ENCODE measurements at regions not wholly inside any gene's neighbourhood (a gene's known extent, or its start where the extent isn't known, plus 50 kb on each side); places are given as distances from the start of the nearest gene placed in this dataset.

GRCh38 chr1:104463126-104463697 is 713.5 kb downstream of the AMY1C start:
- Mint-ChIP-seq H3K4me3 (no peak overlapping the region), H3K27me3 (no peaks in the 10 kb centered on the region), H3K36me3 (ENCODE audit: low read depth) (no peaks in the 10 kb centered on the region), H3K27ac (no peak overlapping the region), H3K9me3 (peaks cover 24% of the 10 kb centered on the region), H3K4me1 (no peaks in the 10 kb centered on the region)
- ATAC-seq (replicated peaks) = no peak

GRCh38 chr1:104466068-104466467 is 716.4 kb downstream of the AMY1C start:
- Mint-ChIP-seq H3K36me3 (ENCODE audit: low read depth) (no peaks in the 10 kb centered on the region), H3K4me1 (no peaks in the 10 kb centered on the region), H3K9me3 (peaks cover 11% of the 10 kb centered on the region), H3K27ac (no peak overlapping the region), H3K27me3 (no peaks in the 10 kb centered on the region), H3K4me3 (no peak overlapping the region)
- no peak for ATAC-seq (replicated peaks)

DNA sequence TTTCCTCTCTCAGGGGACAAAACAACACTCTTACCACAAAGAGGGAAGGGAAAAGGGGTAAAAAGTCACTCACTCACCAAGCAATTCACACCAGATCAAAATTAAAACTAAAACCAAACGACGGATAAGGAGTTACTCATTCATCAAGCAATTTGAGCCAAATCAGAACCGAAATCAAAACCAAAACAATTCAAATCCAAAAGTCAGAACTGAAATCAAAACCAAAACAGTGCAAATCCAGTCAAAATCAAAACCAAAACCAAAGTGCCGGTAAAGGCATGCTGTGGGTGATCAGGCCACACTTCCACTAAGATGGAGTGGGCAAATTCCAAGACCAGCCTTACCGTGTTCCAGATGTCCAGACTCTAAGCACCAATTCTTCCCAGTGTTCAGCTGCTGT is 717.9 kb downstream of the AMY1C start:
- no peaks in the 10 kb centered on the region for H3K27me3 Mint-ChIP-seq
- ATAC-seq (replicated peaks) = no peak
- H3K27ac Mint-ChIP-seq = no peak overlapping the region

DNA sequence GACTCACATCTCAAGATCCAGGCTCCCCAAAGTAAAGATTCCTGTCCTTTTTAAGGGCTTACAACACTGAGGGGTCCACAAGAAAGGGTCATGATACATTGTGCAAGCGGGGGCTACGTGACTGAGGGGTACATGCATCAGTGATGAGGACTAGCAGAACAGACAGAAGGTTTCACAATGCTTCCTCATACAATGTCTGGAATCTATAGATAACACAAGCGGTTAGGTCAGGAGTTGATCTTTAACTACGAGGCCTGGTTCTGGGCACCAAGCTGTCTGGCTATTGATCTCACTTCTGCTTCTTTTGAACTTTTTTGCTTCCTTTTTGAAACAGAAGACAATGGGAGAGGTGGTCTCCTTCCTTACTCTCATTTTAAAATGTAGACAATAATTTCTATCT is 718.6 kb downstream of the AMY1C start:
- peaks cover 15% of the 10 kb centered on the region for H3K9me3 Mint-ChIP-seq
- H3K36me3 Mint-ChIP-seq (ENCODE audit: low read depth) = no peaks in the 10 kb centered on the region
- no peaks in the 10 kb centered on the region for H3K4me1 Mint-ChIP-seq
- no peak for ATAC-seq (replicated peaks)
- no peak overlapping the region for H3K4me3 Mint-ChIP-seq
- no peaks in the 10 kb centered on the region for H3K27me3 Mint-ChIP-seq
- H3K27ac Mint-ChIP-seq = no peak overlapping the region

More for the DNA sequence above, 717.9 kb downstream of the AMY1C start:
- Mint-ChIP-seq H3K9me3 (peaks cover 15% of the 10 kb centered on the region), H3K36me3 (ENCODE audit: low read depth) (no peaks in the 10 kb centered on the region), H3K4me1 (no peaks in the 10 kb centered on the region), H3K4me3 (no peak overlapping the region)

GRCh38 chr1:104476126-104476525 is 726.4 kb downstream of the AMY1C start:
- Mint-ChIP-seq H3K4me3 (no peak overlapping the region), H3K27me3 (no peaks in the 10 kb centered on the region), H3K27ac (no peak overlapping the region), H3K4me1 (no peaks in the 10 kb centered on the region), H3K9me3 (peaks cover 5% of the 10 kb centered on the region), H3K36me3 (ENCODE audit: low read depth) (no peaks in the 10 kb centered on the region)
- ATAC-seq (replicated peaks) = no peak

DNA sequence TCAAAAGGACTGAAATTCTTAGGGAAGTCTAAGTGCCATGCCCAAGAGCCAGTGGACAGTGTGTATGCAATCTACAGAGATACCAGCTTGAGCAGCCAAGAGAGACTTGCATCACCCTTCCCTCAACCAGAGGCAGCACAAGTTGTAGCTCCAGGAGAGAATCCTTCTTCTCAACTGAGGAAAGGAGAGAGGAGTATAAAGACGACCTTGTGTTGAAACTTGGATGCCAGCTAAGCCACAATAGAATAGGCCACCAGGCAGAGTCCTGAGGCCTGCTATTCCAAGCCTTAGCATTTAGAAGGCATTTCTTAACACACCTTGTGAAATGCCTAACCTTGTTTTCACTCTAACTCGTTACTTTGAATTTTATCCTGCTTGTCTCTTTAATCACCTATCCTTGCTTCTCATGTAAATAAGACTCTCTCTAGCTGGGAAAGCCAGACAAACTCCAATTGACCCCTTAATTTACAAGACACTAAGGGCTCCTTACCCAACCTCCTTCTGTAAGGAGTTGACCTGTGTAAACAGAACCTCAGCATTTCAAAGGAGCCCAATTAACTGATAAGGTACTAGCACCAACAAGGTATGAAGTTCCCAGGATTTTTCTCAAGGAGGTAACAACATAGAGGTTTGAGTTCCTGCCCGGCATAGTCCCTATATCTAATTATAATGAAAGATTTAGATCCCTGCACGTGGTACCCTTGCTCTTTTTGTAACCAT is 738.8 kb downstream of the AMY1C start:
- ATAC-seq (replicated peaks) = no peak
- no peaks in the 10 kb centered on the region for H3K36me3 Mint-ChIP-seq (ENCODE audit: low read depth)
- peaks cover 13% of the 10 kb centered on the region for H3K9me3 Mint-ChIP-seq
- H3K27ac Mint-ChIP-seq = no peak overlapping the region
- no peak overlapping the region for H3K4me3 Mint-ChIP-seq
- H3K27me3 Mint-ChIP-seq = no peaks in the 10 kb centered on the region
- no peaks in the 10 kb centered on the region for H3K4me1 Mint-ChIP-seq

- Mint-ChIP-seq H3K4me3 (no peak overlapping the region), H3K27me3 (no peaks in the 10 kb centered on the region), H3K36me3 (ENCODE audit: low read depth) (no peaks in the 10 kb centered on the region), H3K9me3 (peaks cover 13% of the 10 kb centered on the region), H3K4me1 (no peaks in the 10 kb centered on the region), H3K27ac (no peak overlapping the region)
- no peak for ATAC-seq (replicated peaks)
Observed at GRCh38 chr1:104526158-104526795, 776.6 kb downstream of the AMY1C start.

GRCh38 chr1:104531990-104532389 is 782.3 kb downstream of the AMY1C start:
- no peaks in the 10 kb centered on the region for H3K4me1 Mint-ChIP-seq
- no peaks in the 10 kb centered on the region for H3K27me3 Mint-ChIP-seq
- ATAC-seq (replicated peaks) = no peak
- H3K36me3 Mint-ChIP-seq (ENCODE audit: low read depth) = no peaks in the 10 kb centered on the region
- H3K27ac Mint-ChIP-seq = no peak overlapping the region
- peaks cover 5% of the 10 kb centered on the region for H3K9me3 Mint-ChIP-seq
- no peak overlapping the region for H3K4me3 Mint-ChIP-seq

DNA sequence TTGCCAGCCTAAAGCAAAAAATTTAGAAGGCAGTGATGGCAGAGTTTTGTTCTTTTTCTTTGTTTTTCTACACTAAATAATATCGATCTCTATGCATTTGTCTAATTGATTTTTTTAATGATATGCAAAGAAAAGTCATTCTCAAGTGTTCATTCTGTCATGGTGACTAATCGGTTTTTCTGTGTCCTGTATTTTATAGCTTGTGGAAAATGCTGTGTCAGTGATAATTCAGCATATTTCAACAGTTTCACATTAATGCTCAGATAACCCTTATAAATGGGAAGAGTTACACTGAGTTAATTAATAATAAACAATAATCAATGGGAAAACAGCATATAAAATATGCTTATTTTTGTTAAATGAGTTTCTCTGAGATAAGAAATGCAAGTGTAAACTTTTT is 824.9 kb downstream of the AMY1C start:
- no peak for ATAC-seq (replicated peaks)
- Mint-ChIP-seq H3K9me3 (peaks cover 20% of the 10 kb centered on the region), H3K36me3 (ENCODE audit: low read depth) (no peaks in the 10 kb centered on the region), H3K27me3 (no peaks in the 10 kb centered on the region), H3K4me1 (no peaks in the 10 kb centered on the region), H3K4me3 (no peak overlapping the region), H3K27ac (no peak overlapping the region)

- no peaks in the 10 kb centered on the region for H3K4me1 Mint-ChIP-seq
- no peak overlapping the region for H3K27ac Mint-ChIP-seq
- H3K4me3 Mint-ChIP-seq = no peak overlapping the region
- peaks cover 6% of the 10 kb centered on the region for H3K9me3 Mint-ChIP-seq
- no peaks in the 10 kb centered on the region for H3K27me3 Mint-ChIP-seq
- ATAC-seq (replicated peaks) = no peak
- no peaks in the 10 kb centered on the region for H3K36me3 Mint-ChIP-seq (ENCODE audit: low read depth)
Observed at GRCh38 chr1:104592926-104593325, 843.2 kb downstream of the AMY1C start.

DNA sequence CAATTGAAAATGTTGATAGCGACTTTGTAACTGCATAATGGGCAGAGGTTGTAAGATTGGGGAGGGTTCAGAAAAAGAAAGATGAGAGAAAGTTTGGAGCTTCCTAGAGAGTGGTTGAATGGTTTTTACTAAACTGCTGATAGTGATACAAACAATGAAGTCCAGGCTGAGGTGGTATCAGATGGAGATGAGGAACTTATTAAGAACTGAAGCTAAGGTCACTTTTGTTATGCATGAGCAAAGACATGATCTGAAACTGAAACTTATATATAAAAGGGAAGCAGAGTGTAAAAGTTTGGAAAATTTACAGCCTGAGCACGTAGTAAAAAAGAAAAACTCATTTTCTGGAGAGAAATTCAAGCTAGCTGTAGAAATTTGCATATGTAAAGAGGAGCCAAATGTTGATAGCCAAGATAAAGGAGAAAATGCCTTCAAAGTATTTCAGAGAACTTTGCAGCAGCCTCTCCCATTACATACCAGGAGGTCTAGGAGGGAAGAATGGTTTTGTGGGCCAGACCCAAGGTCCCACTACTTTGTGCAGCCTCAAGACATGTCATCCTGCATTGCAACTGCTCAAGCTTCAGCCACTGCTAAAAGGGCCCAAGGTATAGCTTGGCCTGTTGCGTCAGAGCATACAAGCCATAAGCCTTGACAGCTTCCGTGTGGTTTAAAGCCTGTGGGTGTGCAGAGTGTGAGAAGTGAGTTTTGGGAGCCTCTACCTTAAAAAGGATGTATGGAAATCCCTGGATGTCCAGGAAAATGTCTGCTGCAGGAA is 843.9 kb downstream of the AMY1C start:
- Mint-ChIP-seq H3K36me3 (ENCODE audit: low read depth) (no peaks in the 10 kb centered on the region), H3K4me3 (no peak overlapping the region), H3K27ac (no peak overlapping the region), H3K27me3 (no peaks in the 10 kb centered on the region), H3K4me1 (no peaks in the 10 kb centered on the region), H3K9me3 (peaks cover 6% of the 10 kb centered on the region)
- no peak for ATAC-seq (replicated peaks)

GRCh38 chr1:104617474-104617873 is 867.8 kb downstream of the AMY1C start:
- Mint-ChIP-seq H3K4me1 (no peaks in the 10 kb centered on the region), H3K36me3 (ENCODE audit: low read depth) (no peaks in the 10 kb centered on the region), H3K27me3 (no peaks in the 10 kb centered on the region), H3K9me3 (peaks cover 20% of the 10 kb centered on the region), H3K27ac (no peak overlapping the region), H3K4me3 (no peak overlapping the region)
- no peak for ATAC-seq (replicated peaks)

GRCh38 chr1:104621221-104621620 is 871.5 kb downstream of the AMY1C start:
- no peak for ATAC-seq (replicated peaks)
- Mint-ChIP-seq H3K27ac (no peak overlapping the region), H3K36me3 (ENCODE audit: low read depth) (no peaks in the 10 kb centered on the region), H3K27me3 (no peaks in the 10 kb centered on the region), H3K9me3 (peaks cover 7% of the 10 kb centered on the region), H3K4me3 (no peak overlapping the region), H3K4me1 (no peaks in the 10 kb centered on the region)

DNA sequence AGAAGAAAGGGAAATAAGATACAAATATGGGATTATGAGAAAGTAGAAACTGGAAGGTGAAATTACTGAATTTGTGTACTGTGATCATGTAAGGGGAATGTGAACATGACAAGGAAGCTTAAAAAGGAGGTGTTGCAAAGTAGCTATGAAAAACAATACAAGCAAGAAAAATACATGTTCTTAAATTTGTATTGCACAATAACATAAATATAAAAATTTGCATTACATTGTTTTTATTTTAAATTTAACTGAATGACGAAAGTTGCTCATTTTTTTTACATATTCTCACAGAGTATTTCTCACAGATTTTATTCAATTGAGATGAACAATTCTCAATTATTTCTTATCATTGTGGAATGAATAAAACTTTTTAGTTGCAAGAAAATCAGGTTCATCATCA is 874.8 kb downstream of the AMY1C start:
- no peaks in the 10 kb centered on the region for H3K4me1 Mint-ChIP-seq
- H3K4me3 Mint-ChIP-seq = no peak overlapping the region
- peaks cover 7% of the 10 kb centered on the region for H3K9me3 Mint-ChIP-seq
- no peak for ATAC-seq (replicated peaks)
- H3K36me3 Mint-ChIP-seq (ENCODE audit: low read depth) = no peaks in the 10 kb centered on the region
- no peak overlapping the region for H3K27ac Mint-ChIP-seq
- no peaks in the 10 kb centered on the region for H3K27me3 Mint-ChIP-seq

- ATAC-seq (replicated peaks) = no peak
- Mint-ChIP-seq H3K4me1 (no peaks in the 10 kb centered on the region), H3K27me3 (no peaks in the 10 kb centered on the region), H3K9me3 (peaks cover 3% of the 10 kb centered on the region), H3K27ac (no peak overlapping the region), H3K4me3 (no peak overlapping the region), H3K36me3 (ENCODE audit: low read depth) (no peaks in the 10 kb centered on the region)
Observed at GRCh38 chr1:104629589-104629988, 879.9 kb downstream of the AMY1C start.

Data from activated T-helper 17 cell treated with anti-CD3 and anti-CD28 coated beads, Interleukin-2, amount 50 U/mL, for 72 hours (primary cell).